Thyroid gland (tissue), 4 donors: ENCODE measurements at regions not wholly inside any gene's neighbourhood (a gene's known extent, or its start where the extent isn't known, plus 50 kb on each side); places are given as distances from the start of the nearest gene placed in this dataset.

Experiments used
- DNase-seq, 2 donors: peaks; one replicate each; pipeline ENCODE4 v3.0.0-alpha.2; 2019
- H3K27ac ChIP-seq, 3 donors: fragments of 200-600 bp; sonication (generic); 1 replicate in 2 of 3; 2 replicates in 1 of 3; pipeline ENCODE4 v1.5.1; 2016 to 2019; ENCODE audit warnings: mild to moderate bottlenecking in 1 of 3, moderate library complexity in 1 of 3
- H3K27me3 ChIP-seq: fragments of 200-600 bp; sonication (generic); one replicate; pipeline ENCODE4 v1.5.1; 2019
- H3K36me3 ChIP-seq, 2 donors: fragments of 200-600 bp; sonication (generic); one replicate each; pipeline ENCODE4 v1.5.1; 2016 to 2019
- H3K4me1 ChIP-seq, 2 donors: fragments of 200-600 bp; sonication (generic); one replicate each; pipeline ENCODE4 v1.5.1; 2017 to 2019
- H3K4me3 ChIP-seq, 3 donors: fragments of 200-600 bp; sonication (generic); replicated peaks in 1 of 3; 1 replicate in 2 of 3; 2 replicates in 1 of 3; pipeline ENCODE4 v1.5.1; 2016; ENCODE audit warnings: mild to moderate bottlenecking in 1 of 3
- H3K9me3 ChIP-seq: fragments of 200-600 bp; sonication (generic); one replicate; pipeline ENCODE4 v1.5.1; 2017
- POLR2A ChIP-seq, 2 donors: fragments of 450-650 bp; IDR thresholded peaks; one replicate each; pipeline ENCODE4 v1.6.1; 2017; ENCODE audit warnings: antibody characterized with exemption in 2 of 2, mild to moderate bottlenecking in 2 of 2, moderate library complexity in 1 of 2
- WGBS, 2 donors: methylation state at CpG; one replicate each; pipeline ENCODE4 v1.1.5; 2017; 5-methylcytosine and 5-hydroxymethylcytosine counted together
- intact Hi-C: fragments of 100-400 bp; cut with DNase I; formaldehyde crosslinking; loops from one replicate; pipeline ENCODE4 v1.15.1; 2023
- TF ChIP-seq, protein P1 (sequence below), 6 experiments: fragments of 200-600 bp in 3 of 6; fragments of 450-650 bp in 3 of 6; sonication (generic) in 3 of 6; IDR thresholded peaks; one replicate each; pipeline ENCODE4 v1.5.1; 2016 to 2019; ENCODE audit warnings: antibody characterized with exemption in 6 of 6, mild to moderate bottlenecking in 2 of 6, inconsistent platforms in 1 of 6, moderate library complexity in 1 of 6

DNA sequence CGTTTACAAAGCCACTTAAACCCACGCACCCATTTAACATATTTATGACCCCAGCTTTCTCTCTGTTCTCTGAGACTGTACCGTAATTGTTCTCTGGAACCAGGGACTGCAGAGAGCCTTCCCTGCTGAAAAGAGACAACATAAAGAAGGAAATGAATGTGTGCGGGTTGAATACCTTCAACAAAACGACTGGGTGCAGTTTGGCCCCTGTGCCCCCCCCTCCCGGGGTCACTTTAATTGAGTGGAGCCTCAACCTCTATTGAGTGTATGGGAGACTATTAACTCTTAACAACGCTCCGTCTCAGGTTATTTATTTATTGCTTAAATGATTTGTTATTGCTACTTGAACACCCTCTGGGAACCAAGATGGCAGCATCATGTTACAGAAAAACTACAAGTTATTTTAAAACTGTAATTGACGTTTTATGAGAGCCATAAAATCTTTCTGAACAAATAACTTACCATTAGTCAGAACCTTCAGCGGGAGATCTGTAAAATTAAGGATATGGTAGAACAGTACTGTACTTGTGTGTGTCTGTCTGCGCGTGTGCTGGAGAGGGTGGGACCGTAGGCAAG, 70.6 kb downstream of the GAS1 start:
- H3K27me3 ChIP-seq: no peaks in the 10 kb centered on the region
- H3K4me3 ChIP-seq: no peak overlapping the region
- intact Hi-C loops: no loop called here
- no peaks in the 10 kb centered on the region for H3K36me3 ChIP-seq
- 85 to 86% methylated on average over 13 of the region's 13 CpGs for WGBS, 2 donors
- H3K9me3 ChIP-seq: no peaks in the 10 kb centered on the region
- no peak overlapping the region for H3K27ac ChIP-seq
- DNase-seq: no peak
- H3K4me1 ChIP-seq: no peaks in the 10 kb centered on the region
- TF ChIP-seq, protein P1, sequence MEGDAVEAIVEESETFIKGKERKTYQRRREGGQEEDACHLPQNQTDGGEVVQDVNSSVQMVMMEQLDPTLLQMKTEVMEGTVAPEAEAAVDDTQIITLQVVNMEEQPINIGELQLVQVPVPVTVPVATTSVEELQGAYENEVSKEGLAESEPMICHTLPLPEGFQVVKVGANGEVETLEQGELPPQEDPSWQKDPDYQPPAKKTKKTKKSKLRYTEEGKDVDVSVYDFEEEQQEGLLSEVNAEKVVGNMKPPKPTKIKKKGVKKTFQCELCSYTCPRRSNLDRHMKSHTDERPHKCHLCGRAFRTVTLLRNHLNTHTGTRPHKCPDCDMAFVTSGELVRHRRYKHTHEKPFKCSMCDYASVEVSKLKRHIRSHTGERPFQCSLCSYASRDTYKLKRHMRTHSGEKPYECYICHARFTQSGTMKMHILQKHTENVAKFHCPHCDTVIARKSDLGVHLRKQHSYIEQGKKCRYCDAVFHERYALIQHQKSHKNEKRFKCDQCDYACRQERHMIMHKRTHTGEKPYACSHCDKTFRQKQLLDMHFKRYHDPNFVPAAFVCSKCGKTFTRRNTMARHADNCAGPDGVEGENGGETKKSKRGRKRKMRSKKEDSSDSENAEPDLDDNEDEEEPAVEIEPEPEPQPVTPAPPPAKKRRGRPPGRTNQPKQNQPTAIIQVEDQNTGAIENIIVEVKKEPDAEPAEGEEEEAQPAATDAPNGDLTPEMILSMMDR (IDR thresholded peaks at IDR 0.05): no peak
- TF ChIP-seq POLR2A (IDR thresholded peaks at IDR 0.05): no peak

DNA sequence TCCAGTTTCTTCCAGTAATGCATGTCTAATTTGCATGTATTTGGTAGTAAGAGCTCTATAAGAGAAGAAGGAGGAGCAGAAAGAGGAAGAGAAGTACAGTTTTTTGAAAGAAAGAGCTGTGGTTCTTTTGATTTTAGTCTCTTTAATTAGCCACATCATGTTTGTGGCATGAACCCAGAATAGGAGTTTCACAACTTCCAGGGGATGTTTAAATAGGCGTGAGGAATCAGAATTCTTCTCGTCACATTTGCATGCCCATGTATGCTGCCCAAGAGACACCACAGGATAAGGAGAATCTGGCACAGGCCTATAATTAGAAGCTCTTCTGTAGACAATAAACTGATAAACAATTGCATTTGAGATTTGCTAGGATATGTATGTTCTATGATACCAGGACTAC, 78.7 kb downstream of the GAS1 start:
- no peak overlapping the region for H3K27ac ChIP-seq
- TF ChIP-seq, protein P1 (IDR thresholded peaks at IDR 0.05): no peak
- no peak for TF ChIP-seq POLR2A (IDR thresholded peaks at IDR 0.05)
- intact Hi-C loops: no loop called here
- no peaks in the 10 kb centered on the region for H3K9me3 ChIP-seq
- no peak for DNase-seq
- H3K4me1 ChIP-seq: no peaks in the 10 kb centered on the region
- H3K4me3 ChIP-seq: no peak overlapping the region
- no peaks in the 10 kb centered on the region for H3K27me3 ChIP-seq
- no peaks in the 10 kb centered on the region for H3K36me3 ChIP-seq
- WGBS, 2 donors: 89 to 94% methylated on average over 2 of the region's 2 CpGs

DNA sequence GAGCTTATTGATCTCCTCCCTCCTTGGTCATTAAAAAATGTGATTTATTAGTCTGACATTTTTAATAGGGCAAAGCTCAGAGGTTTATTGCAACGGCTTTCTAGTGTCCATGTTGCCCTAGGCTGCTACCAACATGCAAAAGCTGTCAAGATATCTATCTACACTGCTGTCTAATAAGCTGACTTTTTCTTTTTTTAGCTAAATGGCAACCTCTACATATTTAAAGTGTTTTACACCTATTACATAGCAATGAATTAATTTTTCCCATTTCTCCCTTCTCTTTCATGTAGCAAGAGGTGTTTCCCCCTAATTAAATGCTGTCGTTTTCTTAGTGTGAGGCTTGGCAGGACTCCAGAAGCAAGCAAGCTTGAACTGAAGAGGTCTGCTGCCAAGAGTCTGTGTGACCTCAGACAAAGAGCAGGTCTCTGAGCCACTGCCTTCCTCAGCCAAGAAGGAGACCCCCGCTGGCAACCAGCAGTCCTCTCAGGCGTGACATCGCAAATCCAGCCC, 79.4 kb downstream of the GAS1 start:
- peak; percentile 16 to 21 for DNase-seq
- no peak overlapping the region for H3K27ac ChIP-seq
- no peak overlapping the region for H3K4me3 ChIP-seq
- H3K27me3 ChIP-seq: no peaks in the 10 kb centered on the region
- no peaks in the 10 kb centered on the region for H3K9me3 ChIP-seq
- H3K36me3 ChIP-seq: no peaks in the 10 kb centered on the region
- TF ChIP-seq, protein P1 (IDR thresholded peaks at IDR 0.05): no peak
- TF ChIP-seq POLR2A (IDR thresholded peaks at IDR 0.05): no peak
- WGBS, 2 donors: 30 to 41% methylated on average over 5 of the region's 5 CpGs
- H3K4me1 ChIP-seq: no peaks in the 10 kb centered on the region
- intact Hi-C loops: no loop called here

DNA sequence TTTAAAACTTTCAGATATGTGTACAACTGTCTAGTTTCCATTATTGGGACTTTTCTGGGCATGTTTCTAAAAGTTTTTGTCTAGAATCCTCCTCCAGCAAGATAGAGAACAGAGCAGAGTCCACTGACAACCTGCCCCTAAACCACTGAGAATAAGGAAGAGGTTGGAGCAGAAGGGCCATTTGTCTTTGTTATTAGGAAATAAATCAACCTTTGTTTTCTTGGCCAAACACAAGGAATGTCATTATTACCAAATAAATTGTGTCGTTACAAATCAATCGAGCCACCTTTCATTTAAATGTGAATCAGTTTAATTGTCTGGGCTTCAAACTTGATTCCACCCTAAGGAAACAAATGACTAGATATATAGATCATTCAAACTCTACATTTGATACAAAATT, 81.4 kb downstream of the GAS1 start:
- TF ChIP-seq, protein P1 (IDR thresholded peaks at IDR 0.05): no peak
- no peak for TF ChIP-seq POLR2A (IDR thresholded peaks at IDR 0.05)
- Histone ChIP-seq H3K36me3 (no peaks in the 10 kb centered on the region), H3K9me3 (no peaks in the 10 kb centered on the region), H3K4me1 (no peaks in the 10 kb centered on the region), H3K27ac (no peak overlapping the region), H3K27me3 (no peaks in the 10 kb centered on the region), H3K4me3 (no peak overlapping the region)
- intact Hi-C loops: no loop called here
- DNase-seq: no peak
- WGBS, 2 donors: 87 to 90% methylated on average over 2 of the region's 2 CpGs

DNA sequence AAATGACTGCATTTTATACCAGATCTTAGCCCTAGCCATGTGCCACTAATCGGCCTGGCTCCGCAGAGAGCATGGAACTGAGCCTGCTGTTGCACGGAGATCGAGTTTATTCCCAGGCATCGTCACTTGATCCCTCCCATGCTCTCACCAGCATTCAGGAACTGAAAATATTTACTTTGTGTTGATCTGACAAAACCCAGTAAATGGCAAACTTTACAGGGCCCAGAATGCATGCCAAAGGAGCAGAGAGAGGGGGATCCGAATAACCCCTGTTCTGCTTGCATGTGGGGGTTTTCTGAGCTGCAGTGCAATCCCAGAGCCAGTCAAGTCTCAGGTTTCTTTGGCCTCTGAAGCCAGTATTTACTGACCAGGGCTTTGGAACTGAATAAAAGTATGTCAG, 87.3 kb downstream of the GAS1 start:
- intact Hi-C loops: no loop called here
- Histone ChIP-seq H3K36me3 (no peaks in the 10 kb centered on the region), H3K27ac (no peak overlapping the region), H3K4me1 (no peaks in the 10 kb centered on the region), H3K27me3 (no peaks in the 10 kb centered on the region), H3K4me3 (no peak overlapping the region), H3K9me3 (no peaks in the 10 kb centered on the region)
- 68 to 76% methylated on average over 6 of the region's 6 CpGs for WGBS, 2 donors
- DNase-seq: no peak
- TF ChIP-seq, protein P1 (IDR thresholded peaks at IDR 0.05): no peak
- no peak for TF ChIP-seq POLR2A (IDR thresholded peaks at IDR 0.05)
